SKM-1 (cell line): ENCODE measurements at regions not wholly inside any gene's neighbourhood (a gene's known extent, or its start where the extent isn't known, plus 50 kb on each side); places are given as distances from the start of the nearest gene placed in this dataset.

ENCODE experiments used
- DNase-seq: peaks from one replicate; lab custom pipeline; 2025; ENCODE audit not compliant: unreplicated experiment; lab: John Stamatoyannopoulos, UW

GRCh38 chr16:49081086-49081485 lies 200.6 kb downstream of the CBLN1 start:
- no peak for DNase-seq

GRCh38 chr16:49078571-49078970 lies 203.1 kb downstream of the CBLN1 start:
- no peak for DNase-seq

DNA sequence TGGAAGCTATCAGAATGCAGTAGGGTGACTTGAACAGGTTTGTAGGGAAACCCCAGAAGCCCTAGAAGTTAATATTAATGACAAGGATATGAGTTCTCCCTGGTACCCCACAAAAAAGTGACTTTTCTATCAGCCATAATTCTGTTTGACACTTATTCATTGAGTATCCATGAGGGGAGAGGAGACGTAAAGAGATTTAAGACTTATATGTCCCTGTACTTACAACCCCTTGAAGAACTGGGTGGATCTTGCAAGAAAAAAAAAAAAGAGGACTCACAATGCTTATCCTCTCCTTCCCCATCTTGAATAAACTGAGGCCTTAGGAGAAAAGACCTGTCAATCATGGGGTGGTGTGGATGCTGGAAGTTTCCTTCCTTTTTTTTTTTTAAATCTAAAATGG lies 203.5 kb downstream of the CBLN1 start:
- no peak for DNase-seq

- no peak for DNase-seq
Measured at GRCh38 chr16:49075709-49076108, 205.9 kb downstream of the CBLN1 start.

GRCh38 chr16:49068224-49068623 lies 213.4 kb downstream of the CBLN1 start:
- DNase-seq: no peak

DNA sequence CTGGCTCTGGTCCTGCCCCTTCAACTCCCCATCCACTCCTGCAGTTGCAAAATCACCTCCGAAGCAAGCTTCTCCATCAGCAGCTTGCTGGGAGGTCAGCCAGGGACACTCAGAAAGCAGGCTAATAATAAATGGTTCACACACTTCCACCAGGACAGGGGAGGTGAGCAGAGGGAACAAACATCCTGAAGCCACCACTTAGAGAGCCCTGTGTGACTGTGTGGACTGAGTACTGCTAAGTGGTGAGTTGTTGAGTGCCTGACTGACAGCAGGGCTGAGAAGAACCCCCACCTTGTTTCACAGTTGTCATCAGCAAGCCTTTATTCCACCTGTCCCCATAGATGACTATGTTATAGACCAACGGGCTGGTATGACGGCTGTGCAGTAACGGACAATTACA lies 213.9 kb downstream of the CBLN1 start:
- no peak for DNase-seq

- no peak for DNase-seq
Measured at GRCh38 chr16:49061137-49061714, 220.4 kb downstream of the CBLN1 start.

DNA sequence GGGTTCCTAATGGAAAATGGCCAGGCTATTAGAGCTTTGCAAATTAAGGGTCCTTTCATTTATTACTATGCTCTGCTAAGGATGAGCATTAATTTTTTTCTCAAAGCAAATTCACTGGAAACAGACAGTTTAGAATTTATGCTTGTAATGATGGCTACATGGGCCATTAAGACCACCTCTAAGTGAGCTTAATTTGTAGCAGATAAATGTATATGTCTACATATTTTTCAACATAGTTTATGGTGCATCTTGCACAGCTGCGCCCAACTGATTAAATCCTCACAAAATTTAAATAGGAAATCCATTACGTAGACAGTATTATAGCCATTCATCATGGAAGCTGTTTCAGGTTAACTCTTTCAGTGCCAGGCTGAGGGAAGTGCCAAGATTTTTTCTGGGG lies 220.9 kb downstream of the CBLN1 start:
- DNase-seq: no peak

DNA sequence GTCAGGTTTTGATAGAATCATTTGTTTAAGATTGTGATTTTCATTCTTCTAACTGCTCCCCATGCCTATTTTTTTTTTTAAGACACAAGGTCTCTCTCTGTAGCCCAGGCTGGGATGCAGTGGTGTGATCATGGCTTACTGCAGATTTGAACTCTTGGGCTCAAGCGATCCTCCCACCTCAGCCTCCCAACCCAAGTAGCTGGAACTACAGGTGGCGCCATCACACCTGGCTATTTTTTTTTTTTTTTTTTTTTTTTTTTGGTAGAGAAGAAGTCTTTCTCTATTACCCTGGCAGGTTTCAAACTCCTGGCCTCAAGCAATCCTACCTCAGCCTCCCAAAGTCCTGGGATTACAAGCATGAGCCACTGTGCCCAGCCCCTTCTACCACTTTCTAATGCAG lies 223.3 kb downstream of the CBLN1 start:
- no peak for DNase-seq

- DNase-seq: no peak
Measured at GRCh38 chr16:49057936-49058335, 223.7 kb downstream of the CBLN1 start.

DNA sequence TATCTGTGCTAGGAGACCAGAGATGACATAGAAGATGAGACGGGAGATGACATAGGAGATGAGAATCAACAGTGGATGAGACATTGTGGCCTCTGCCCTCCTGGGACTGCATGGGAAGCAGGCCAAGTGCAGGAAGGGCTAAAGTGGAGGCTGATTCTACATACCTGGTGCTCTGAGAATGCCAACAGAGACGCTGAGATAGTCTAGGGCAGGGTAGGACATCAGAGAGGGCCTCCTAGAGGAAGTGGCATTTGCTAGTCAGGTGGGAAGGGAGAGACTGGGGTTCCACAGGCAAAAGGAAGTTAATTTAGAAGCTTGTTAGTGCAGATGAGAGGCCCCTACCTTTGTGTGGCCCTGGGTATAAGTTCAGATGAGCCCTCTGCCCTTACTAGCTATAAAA lies 224.2 kb downstream of the CBLN1 start:
- DNase-seq: no peak

DNA sequence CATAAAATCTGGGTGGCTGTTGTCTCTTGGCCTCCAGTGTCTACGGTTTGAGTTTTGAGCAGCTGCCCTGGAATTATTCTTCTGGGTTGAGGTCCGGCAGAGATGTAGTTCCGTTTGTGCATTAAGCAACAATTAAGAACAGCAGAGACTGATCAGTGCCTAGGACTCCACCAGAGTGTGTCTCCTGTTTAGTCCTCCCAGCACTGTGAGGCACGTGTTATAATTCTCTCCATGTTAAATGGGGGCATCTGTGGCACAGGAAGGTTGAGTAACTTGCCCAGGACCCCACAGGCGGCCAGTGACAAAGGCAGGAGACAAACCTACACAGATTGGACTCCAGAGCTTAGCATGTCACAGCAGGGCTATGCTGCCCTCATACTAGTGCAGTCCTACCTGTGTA lies 225.1 kb downstream of the CBLN1 start:
- no peak for DNase-seq

GRCh38 chr16:49055824-49056545 lies 225.7 kb downstream of the CBLN1 start:
- no peak for DNase-seq

- no peak for DNase-seq
Measured at GRCh38 chr16:49055291-49055690, 226.3 kb downstream of the CBLN1 start.

GRCh38 chr16:49054606-49055005 lies 227.0 kb downstream of the CBLN1 start:
- DNase-seq: no peak

GRCh38 chr16:49052846-49053245 lies 228.8 kb downstream of the CBLN1 start:
- no peak for DNase-seq

DNA sequence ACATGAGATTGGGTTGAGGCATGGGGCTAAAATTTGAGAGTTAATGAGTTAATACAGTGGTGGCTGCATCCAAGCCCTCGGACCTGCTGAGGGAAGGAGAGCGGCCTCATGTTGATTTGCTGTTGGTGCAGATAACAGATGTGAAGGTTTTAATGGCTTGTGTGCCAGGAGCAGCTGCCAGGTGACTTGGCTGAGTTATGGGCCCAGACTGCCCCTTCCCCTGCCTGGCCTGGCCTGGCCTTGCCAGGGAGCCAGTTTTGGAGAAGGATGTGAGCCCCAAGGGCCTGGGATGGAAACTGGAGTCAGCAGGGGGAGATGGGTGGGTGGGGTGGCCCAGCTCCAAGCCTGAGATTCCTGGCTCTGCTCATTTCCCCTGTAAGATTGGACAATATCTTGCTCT lies 230.1 kb downstream of the CBLN1 start:
- DNase-seq: no peak

DNA sequence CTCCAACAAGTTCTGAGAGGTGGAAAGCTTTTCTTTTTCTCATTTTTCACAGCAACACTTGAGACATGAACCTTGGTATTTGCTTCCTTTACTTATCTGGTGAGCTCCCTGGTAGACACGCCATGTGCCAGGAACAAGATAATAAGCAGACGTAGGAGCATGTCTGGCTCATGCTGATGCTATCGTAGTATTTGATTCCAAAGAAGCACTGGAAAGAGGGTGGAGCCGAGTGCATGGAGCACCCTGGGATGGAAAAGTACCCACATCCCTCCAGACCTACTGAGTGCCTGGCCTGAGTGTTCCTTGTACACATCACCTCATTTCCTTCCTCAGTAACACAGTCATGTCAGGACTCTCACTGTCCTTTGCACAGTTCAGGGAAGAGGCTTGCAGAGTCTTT lies 231.0 kb downstream of the CBLN1 start:
- DNase-seq: no peak

DNA sequence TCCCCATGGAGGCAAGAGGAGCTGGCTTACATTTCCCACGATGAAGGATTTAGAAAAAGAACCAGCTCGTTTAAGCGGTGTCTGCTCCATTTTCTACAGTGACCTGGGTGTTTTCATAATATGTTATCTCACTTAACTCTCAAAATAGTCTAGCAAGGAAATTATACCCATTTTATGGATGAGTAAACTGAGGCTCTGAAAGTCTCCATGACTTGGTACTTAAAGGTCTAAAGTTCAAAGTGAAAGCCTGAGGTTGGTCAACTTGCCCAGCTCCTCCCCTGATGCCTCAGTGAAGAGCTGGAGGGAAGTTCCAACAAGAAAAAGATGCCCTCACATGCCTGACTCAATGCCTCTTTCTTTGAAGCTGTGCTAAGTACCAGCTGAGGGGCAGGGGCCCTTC lies 232.0 kb downstream of the CBLN1 start:
- DNase-seq: no peak

DNA sequence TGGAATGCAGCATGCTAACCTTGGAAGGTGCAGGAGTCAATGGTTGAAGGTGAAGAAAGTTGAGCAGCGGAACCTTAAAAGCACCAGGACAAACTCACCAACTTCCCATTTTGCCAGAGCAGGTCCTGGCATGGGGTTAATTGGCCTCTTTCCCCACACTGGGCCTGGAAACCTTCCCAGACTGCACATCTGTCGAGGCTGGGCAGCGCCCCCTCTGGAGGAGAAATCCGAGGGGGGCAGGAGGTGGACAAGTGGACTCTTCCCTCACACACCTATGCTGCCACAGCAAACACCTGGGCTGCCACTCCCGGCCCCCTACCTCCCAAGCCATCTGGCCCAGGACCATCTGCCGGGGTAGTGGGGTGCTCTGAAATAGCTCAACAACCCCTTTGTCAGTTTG lies 232.4 kb downstream of the CBLN1 start:
- DNase-seq: no peak

DNA sequence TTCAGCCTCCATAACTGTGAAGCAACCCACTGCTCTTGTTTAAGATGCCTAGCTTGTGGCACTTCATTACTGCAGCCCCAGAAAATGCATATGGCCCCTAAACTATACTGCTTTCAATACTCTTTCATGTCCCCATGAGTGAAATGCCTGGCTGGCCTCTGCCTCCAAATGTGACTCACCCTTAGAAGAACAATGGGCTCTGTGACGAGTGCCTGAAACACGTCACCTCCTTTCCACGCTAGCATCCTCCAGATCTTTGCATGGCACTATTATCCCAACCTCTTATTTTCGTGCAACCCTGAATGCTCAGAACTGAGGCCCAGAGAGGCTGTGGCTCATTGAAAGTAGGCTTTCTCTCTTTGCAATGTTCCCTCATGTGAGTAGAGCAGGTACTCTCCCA lies 233.1 kb downstream of the CBLN1 start:
- DNase-seq: no peak

GRCh38 chr16:49036126-49036525 lies 245.5 kb downstream of the CBLN1 start:
- DNase-seq: no peak

GRCh38 chr16:49027420-49027819 lies 254.2 kb downstream of the CBLN1 start:
- no peak for DNase-seq
